IMR-90 (cell line): ENCODE measurements at regions not wholly inside any gene's neighbourhood (a gene's known extent, or its start where the extent isn't known, plus 50 kb on each side); places are given as distances from the start of the nearest gene placed in this dataset.
A peak's percentile ranks its signal among the peaks of the same experiment; 100 is the strongest.

Experiments
- ATAC-seq: fragments of 200-7000 bp; cut with Tn5 transposase; 2 replicates; pipeline ENCODE4 v1.9.1; 2020; ENCODE audit warnings: low read depth, mild to moderate bottlenecking, moderate library complexity
- BruUV-seq: library from RNA; stranded (reverse); fragments of 400-500 nt; replicated peaks from 2 replicates; lab custom pipeline; 2021; lab: Mats Ljungman, UMichigan
- CTCF ChIA-PET: fragments of 300-600 bp; formaldehyde crosslinking; extraction: SDS; loops from one replicate; lab custom pipeline; 2021; ENCODE audit warnings: antibody characterized with exemption; lab: Yijun Ruan, JAX
- POLR2A ChIA-PET: fragments of 300-600 bp; sonication (Branson Sonifier 250); formaldehyde crosslinking; loops from one replicate; lab custom pipeline; 2022; ENCODE audit warnings: antibody characterized with exemption; ENCODE audit not compliant: unreplicated experiment; lab: Charles Lee
- DNase-seq: peaks from one replicate; pipeline ENCODE4 v3.0.0; 2013
- H2AFZ ChIP-seq: replicated peaks from 2 replicates; pipeline ENCODE3; 2013; ENCODE audit warnings: low read length, mild to moderate bottlenecking; ENCODE audit not compliant: poor library complexity
- H2AK5ac ChIP-seq: 2 replicates; pipeline ENCODE4 v1.6.1; 2013; ENCODE audit warnings: low read depth, low read length, inconsistent platforms
- H2AK9ac ChIP-seq: replicated peaks from 2 replicates; pipeline ENCODE3; 2013; ENCODE audit warnings: mild to moderate bottlenecking, low read depth, low read length, moderate library complexity; ENCODE audit not compliant: poor library complexity
- H2BK120ac ChIP-seq: 2 replicates; pipeline ENCODE4 v1.6.1; 2013; ENCODE audit warnings: low read depth, low read length, inconsistent platforms
- H2BK15ac ChIP-seq: 3 replicates; pipeline ENCODE4 v1.6.1; 2013; ENCODE audit warnings: low read depth, low read length, inconsistent platforms
- H2BK20ac ChIP-seq: 2 replicates; pipeline ENCODE4 v1.6.1; 2013; ENCODE audit warnings: low read depth, mild to moderate bottlenecking, inconsistent platforms, low read length, moderate library complexity
- H2BK5ac ChIP-seq: 2 replicates; pipeline ENCODE4 v1.6.1; 2013; ENCODE audit warnings: mild to moderate bottlenecking, low read depth, low read length, inconsistent platforms; ENCODE audit not compliant: poor library complexity, severe bottlenecking
- H3K14ac ChIP-seq: replicated peaks from 2 replicates; pipeline ENCODE4 v1.6.1; 2013; ENCODE audit warnings: low read depth, low read length, inconsistent platforms
- H3K18ac ChIP-seq: 2 replicates; pipeline ENCODE4 v1.6.1; 2013; ENCODE audit warnings: low read depth, low read length, control low read depth
- H3K23ac ChIP-seq: 2 replicates; pipeline ENCODE4 v1.6.1; 2013; ENCODE audit warnings: low read depth, low read length, inconsistent platforms
- H3K27ac ChIP-seq: 2 replicates; pipeline ENCODE4 v1.5.1; 2013; ENCODE audit warnings: mild to moderate bottlenecking, control low read depth, low read length; ENCODE audit not compliant: insufficient read depth
- H3K27me3 ChIP-seq: 2 replicates; pipeline ENCODE4 v1.6.1; 2013; ENCODE audit warnings: low read length; ENCODE audit not compliant: control insufficient read depth, insufficient read depth
- H3K36me3 ChIP-seq: 2 replicates; pipeline ENCODE4 v1.6.1; 2013; ENCODE audit warnings: low read length, mixed read lengths; ENCODE audit not compliant: control insufficient read depth, insufficient read depth
- H3K4ac ChIP-seq: 2 replicates; pipeline ENCODE4 v1.6.1; 2013; ENCODE audit warnings: low read depth, low read length, inconsistent platforms
- H3K4me1 ChIP-seq: 2 replicates; pipeline ENCODE4 v1.6.1; 2013; ENCODE audit warnings: low read length, mixed read lengths; ENCODE audit not compliant: control insufficient read depth, insufficient read depth
- H3K4me2 ChIP-seq: 2 replicates; pipeline ENCODE4 v1.6.1; 2013; ENCODE audit warnings: low read depth, mild to moderate bottlenecking, control low read depth, low read length, moderate library complexity
- H3K4me3 ChIP-seq: 2 replicates; pipeline ENCODE4 v1.5.1; 2013; ENCODE audit warnings: low read depth, mild to moderate bottlenecking, control low read depth, low read length, moderate library complexity; ENCODE audit not compliant: insufficient read depth
- H3K56ac ChIP-seq: 2 replicates; pipeline ENCODE4 v1.6.1; 2013; ENCODE audit warnings: low read length, inconsistent platforms; ENCODE audit not compliant: insufficient read depth; ENCODE audit errors: extremely low read depth
- H3K79me1 ChIP-seq, 2 experiments: 2 replicates each; pipeline ENCODE4 v1.6.1; 2013; ENCODE audit warnings: low read length in 2 of 2, inconsistent platforms in 1 of 2, low read depth in 1 of 2
- H3K9ac ChIP-seq: 2 replicates; pipeline ENCODE4 v1.6.1; 2013; ENCODE audit warnings: low read depth, low read length, control low read depth
- H3K9me1 ChIP-seq: 2 replicates; pipeline ENCODE4 v1.6.1; 2013; ENCODE audit warnings: low read length, inconsistent platforms; ENCODE audit not compliant: insufficient read depth
- H3K9me3 ChIP-seq: 2 replicates; pipeline ENCODE4 v1.6.1; 2013; ENCODE audit warnings: low read length; ENCODE audit not compliant: control insufficient read depth, insufficient read depth
- H4K20me1 ChIP-seq: 2 replicates; pipeline ENCODE4 v1.6.1; 2013; ENCODE audit warnings: low read length, inconsistent platforms; ENCODE audit not compliant: insufficient read depth
- H4K5ac ChIP-seq: 2 replicates; pipeline ENCODE4 v1.6.1; 2013; ENCODE audit warnings: mild to moderate bottlenecking, low read depth, low read length, control low read depth
- H4K8ac ChIP-seq, 2 experiments: 2 replicates each; pipeline ENCODE4 v1.6.1; 2013; ENCODE audit warnings: low read depth in 2 of 2, low read length in 2 of 2, control low read depth in 1 of 2, inconsistent platforms in 1 of 2
- H4K91ac ChIP-seq: 2 replicates; pipeline ENCODE4 v1.6.1; 2013; ENCODE audit warnings: low read depth, low read length, inconsistent platforms; ENCODE audit not compliant: insufficient read depth
- CEBPB ChIP-seq: IDR thresholded peaks from 2 replicates; pipeline ENCODE4 v1.6.1; 2012; ENCODE audit warnings: low read depth, low read length, improper control_type of control experiment
- RFX5 ChIP-seq: IDR thresholded peaks from 2 replicates; pipeline ENCODE4 v1.8.0; 2012; ENCODE audit warnings: low read depth, mild to moderate bottlenecking, low read length, moderate library complexity
- dilution Hi-C: fragments of 300-500 bp; cut with HindIII; formaldehyde crosslinking; loops from one replicate; pipeline ENCODE4 v1.14.3; 2018; ENCODE audit warnings: low sequenced_read_pairs; ENCODE audit not compliant: unreplicated experiment
- in situ Hi-C: fragments of 300-500 bp; cut with MboI; formaldehyde crosslinking; loops from 3 replicates; pipeline ENCODE4 v1.14.3; 2019; ENCODE audit warnings: low sequenced_read_pairs, inconsistent platforms, mixed read lengths
- intact Hi-C: fragments of 100-400 bp; cut with micrococcal nuclease; formaldehyde crosslinking; loops from 2 replicates; pipeline ENCODE4 v1.10.0; 2022

DNA sequence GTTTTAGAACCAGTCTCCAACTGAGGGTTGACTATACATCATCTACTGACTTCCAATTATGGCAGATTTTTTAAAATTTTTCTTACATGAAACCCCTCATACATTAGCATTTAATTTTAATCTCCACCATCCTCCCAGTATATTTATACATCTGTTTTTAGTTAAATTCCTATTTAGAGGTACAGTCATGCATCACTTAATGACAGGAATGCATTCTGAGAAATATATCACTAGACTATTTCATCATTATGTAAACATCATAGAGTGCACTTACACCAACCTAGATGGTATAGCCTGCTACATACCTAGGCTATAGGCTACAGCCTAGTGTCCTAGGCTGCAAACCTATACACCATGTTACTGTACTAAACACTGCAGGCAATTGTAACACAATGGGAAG, 316.7 kb upstream of the MARCKS start:
- no peaks in the 10 kb centered on the region for H3K79me1 ChIP-seq
- no peak overlapping the region for H4K5ac ChIP-seq
- H3K4me2 ChIP-seq: no peak overlapping the region
- no peak overlapping the region for H3K18ac ChIP-seq
- no peak overlapping the region for H3K4ac ChIP-seq
- no peak overlapping the region for H2AFZ ChIP-seq
- H3K4me3 ChIP-seq: no peak overlapping the region
- no peak overlapping the region for H2BK15ac ChIP-seq
- no peak overlapping the region for H3K23ac ChIP-seq
- H3K56ac ChIP-seq: no peak overlapping the region
- H4K20me1 ChIP-seq: no peaks in the 10 kb centered on the region
- TF ChIP-seq CEBPB (peak; percentile 36; the same call in 1 of the 2 replicates), RFX5 (no peak)
- no peak overlapping the region for H2AK5ac ChIP-seq
- no peaks in the 10 kb centered on the region for H3K27me3 ChIP-seq
- ChIA-PET POLR2A (no interaction called here), CTCF (no interaction called here)
- H3K9me3 ChIP-seq: no peaks in the 10 kb centered on the region
- no TSS peak for BruUV-seq
- intact Hi-C loops (no loop called here), dilution Hi-C loops (no loop called here), in situ Hi-C loops (no loop called here)
- no peaks in the 10 kb centered on the region for H3K36me3 ChIP-seq
- no peak overlapping the region for H2BK120ac ChIP-seq
- no peak overlapping the region for H3K27ac ChIP-seq
- H3K9me1 ChIP-seq: no peaks in the 10 kb centered on the region
- H4K8ac ChIP-seq: no peak overlapping the region
- no peak overlapping the region for H2BK5ac ChIP-seq
- no peak overlapping the region for H2BK20ac ChIP-seq
- H3K9ac ChIP-seq: no peak overlapping the region
- H3K4me1 ChIP-seq: peaks cover 5% of the 10 kb centered on the region; the same call in 1 of the 2 replicates
- no peak overlapping the region for H4K91ac ChIP-seq
- H2AK9ac ChIP-seq: no peak overlapping the region
- DNase-seq (peak; percentile 43), ATAC-seq (no peak)
- no peak overlapping the region for H3K14ac ChIP-seq
